Endodermal cell (in vitro differentiated cells): ENCODE measurements at regions not wholly inside any gene's neighbourhood (a gene's known extent, or its start where the extent isn't known, plus 50 kb on each side); places are given as distances from the start of the nearest gene placed in this dataset.
A peak's percentile ranks its signal among the peaks of the same experiment; 100 is the strongest.

Experiments
- DNase-seq: peaks from one replicate; pipeline ENCODE4 v3.0.0-alpha.2; 2017
- H3K27ac ChIP-seq: 2 replicates; pipeline ENCODE4 v1.5.1; 2013; ENCODE audit warnings: mild to moderate bottlenecking, low read depth, low read length, moderate library complexity
- H3K27me3 ChIP-seq: 2 replicates; pipeline ENCODE4 v1.6.1; 2013; ENCODE audit warnings: mild to moderate bottlenecking, low read length, moderate library complexity; ENCODE audit not compliant: insufficient read depth, control insufficient read depth, poor library complexity, severe bottlenecking
- H3K36me3 ChIP-seq: 2 replicates; pipeline ENCODE4 v1.7.0; 2013; ENCODE audit warnings: mild to moderate bottlenecking, low read length, moderate library complexity; ENCODE audit not compliant: control insufficient read depth, insufficient read depth
- H3K4me1 ChIP-seq: one replicate; pipeline ENCODE4 v1.7.0; 2013; ENCODE audit warnings: low read length; ENCODE audit not compliant: control insufficient read depth, insufficient read depth
- H3K4me3 ChIP-seq: 2 replicates; pipeline ENCODE4 v1.5.1; 2013; ENCODE audit warnings: mild to moderate bottlenecking, low read length, moderate library complexity
- H3K9ac ChIP-seq: 2 replicates; pipeline ENCODE4 v1.6.1; 2013; ENCODE audit warnings: mild to moderate bottlenecking, low read length, moderate library complexity; ENCODE audit not compliant: poor library complexity, severe bottlenecking; ENCODE audit errors: extremely low read depth
- H3K9me3 ChIP-seq: 2 replicates; pipeline ENCODE4 v1.6.1; 2013; ENCODE audit warnings: mild to moderate bottlenecking, low read length, moderate library complexity; ENCODE audit not compliant: control insufficient read depth
- H3K27ac Mint-ChIP-seq: 2 replicates; pipeline ENCODE4 v1.8.0; 2020; ENCODE audit warnings: mixed read lengths
- H3K27me3 Mint-ChIP-seq: 2 replicates; pipeline ENCODE4 v1.8.0; 2021; ENCODE audit warnings: mild to moderate bottlenecking, mixed read lengths; ENCODE audit not compliant: insufficient read depth
- H3K36me3 Mint-ChIP-seq: 2 replicates; pipeline ENCODE4 v1.8.0; 2020; ENCODE audit warnings: low read depth, mixed read lengths
- H3K4me1 Mint-ChIP-seq: 2 replicates; pipeline ENCODE4 v1.8.0; 2020; ENCODE audit warnings: mixed read lengths
- H3K4me3 Mint-ChIP-seq: 2 replicates; pipeline ENCODE4 v1.8.0; 2020; ENCODE audit warnings: mild to moderate bottlenecking, moderate library complexity, mixed read lengths
- H3K9me3 Mint-ChIP-seq: 2 replicates; pipeline ENCODE4 v1.8.0; 2020; ENCODE audit warnings: mild to moderate bottlenecking, mixed read lengths
- WGBS, 2 experiments: methylation state at CpG; one replicate each; pipeline versions ENCODE4 v1.1.5 to v1.1.7; 2013; ENCODE audit warnings: missing lambda C conversion rate in 2 of 2, mixed read lengths in 1 of 2; ENCODE audit not compliant: insufficient coverage in 1 of 2, insufficient read length in 1 of 2; 5-methylcytosine and 5-hydroxymethylcytosine counted together
- TF ChIP-seq, protein P1 (sequence below): fragments of 200-600 bp; sonication (generic); conservative IDR thresholded peaks from 2 replicates; pipeline ENCODE4 v1.5.0; 2021; ENCODE audit warnings: antibody characterized with exemption, mild to moderate bottlenecking

DNA sequence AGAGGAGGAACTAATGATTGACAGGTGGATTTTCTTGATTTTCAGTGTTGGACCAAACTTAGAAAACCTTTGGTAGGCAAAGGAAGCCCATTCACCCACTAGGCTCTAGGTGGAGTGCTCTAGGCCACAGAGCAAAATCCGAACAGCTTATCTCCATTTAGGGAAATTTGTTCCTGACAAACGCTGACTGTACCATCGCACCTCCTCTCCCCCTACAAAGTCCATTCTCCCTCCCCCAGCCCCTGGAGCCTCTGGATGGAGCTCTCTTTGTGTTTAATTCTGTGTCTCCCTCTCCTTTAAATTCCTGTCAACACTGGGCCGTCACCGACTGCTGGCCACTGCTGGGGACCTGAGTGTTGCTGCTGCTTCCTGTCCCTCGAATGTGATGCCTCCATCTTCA is 350.1 kb upstream of the IRX2 start:
- Mint-ChIP-seq H3K36me3 (no peaks in the 10 kb centered on the region), H3K4me3 (peak overlapping the region; percentile 23), H3K27me3 (peaks cover 37% of the 10 kb centered on the region), H3K27ac (peak overlapping the region; percentile 90), H3K9me3 (no peaks in the 10 kb centered on the region), H3K4me1 (peaks cover 53% of the 10 kb centered on the region)
- TF ChIP-seq, protein P1, sequence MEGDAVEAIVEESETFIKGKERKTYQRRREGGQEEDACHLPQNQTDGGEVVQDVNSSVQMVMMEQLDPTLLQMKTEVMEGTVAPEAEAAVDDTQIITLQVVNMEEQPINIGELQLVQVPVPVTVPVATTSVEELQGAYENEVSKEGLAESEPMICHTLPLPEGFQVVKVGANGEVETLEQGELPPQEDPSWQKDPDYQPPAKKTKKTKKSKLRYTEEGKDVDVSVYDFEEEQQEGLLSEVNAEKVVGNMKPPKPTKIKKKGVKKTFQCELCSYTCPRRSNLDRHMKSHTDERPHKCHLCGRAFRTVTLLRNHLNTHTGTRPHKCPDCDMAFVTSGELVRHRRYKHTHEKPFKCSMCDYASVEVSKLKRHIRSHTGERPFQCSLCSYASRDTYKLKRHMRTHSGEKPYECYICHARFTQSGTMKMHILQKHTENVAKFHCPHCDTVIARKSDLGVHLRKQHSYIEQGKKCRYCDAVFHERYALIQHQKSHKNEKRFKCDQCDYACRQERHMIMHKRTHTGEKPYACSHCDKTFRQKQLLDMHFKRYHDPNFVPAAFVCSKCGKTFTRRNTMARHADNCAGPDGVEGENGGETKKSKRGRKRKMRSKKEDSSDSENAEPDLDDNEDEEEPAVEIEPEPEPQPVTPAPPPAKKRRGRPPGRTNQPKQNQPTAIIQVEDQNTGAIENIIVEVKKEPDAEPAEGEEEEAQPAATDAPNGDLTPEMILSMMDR: peak; percentile 49
- DNase-seq: peak; percentile 75
- Histone ChIP-seq H3K4me1 (peaks cover 25% of the 10 kb centered on the region), H3K36me3 (no peaks in the 10 kb centered on the region), H3K9ac (no peak overlapping the region), H3K27me3 (no peaks in the 10 kb centered on the region), H3K4me3 (no peak overlapping the region), H3K9me3 (no peaks in the 10 kb centered on the region), H3K27ac (no peak overlapping the region)
- 43 to 46% methylated on average over 6 of the region's 6 CpGs for WGBS, 2 experiments

DNA sequence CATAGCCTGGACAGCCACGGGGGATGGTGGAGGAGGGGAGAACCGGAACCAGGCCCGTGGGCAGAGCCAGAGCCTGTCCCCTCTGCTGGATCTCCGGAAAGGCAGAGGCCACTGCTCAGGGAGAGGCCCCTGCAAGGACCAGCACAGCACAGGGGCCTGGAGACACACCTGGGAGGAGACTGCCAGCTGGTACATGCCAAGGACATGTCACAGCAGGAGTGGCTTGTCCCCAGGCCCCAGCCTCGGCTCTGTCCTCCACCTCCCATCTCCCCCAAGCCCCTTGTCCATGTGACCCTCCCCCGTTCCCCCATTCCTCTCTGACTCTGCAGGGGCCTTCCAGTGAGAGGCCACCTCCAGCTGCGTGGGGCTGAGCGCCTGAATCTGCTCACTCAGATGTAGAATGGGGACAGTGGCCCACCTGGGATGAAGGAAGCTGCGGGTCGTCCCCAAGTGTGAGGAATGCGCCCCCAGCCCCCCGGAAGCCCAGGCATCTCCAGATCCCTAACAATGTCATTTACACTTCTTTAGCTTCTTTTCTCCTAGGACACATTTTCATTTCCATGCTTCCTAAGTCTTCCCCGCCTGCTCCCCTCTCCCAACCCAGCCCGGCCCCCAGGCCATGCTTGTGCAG is 349.6 kb upstream of the IRX2 start:
- Mint-ChIP-seq H3K27ac (no peak overlapping the region), H3K4me1 (peaks cover 51% of the 10 kb centered on the region), H3K9me3 (no peaks in the 10 kb centered on the region), H3K27me3 (peaks cover 39% of the 10 kb centered on the region), H3K4me3 (peak overlapping the region; percentile 23), H3K36me3 (no peaks in the 10 kb centered on the region)
- Histone ChIP-seq H3K27me3 (no peaks in the 10 kb centered on the region), H3K27ac (no peak overlapping the region), H3K9ac (no peak overlapping the region), H3K36me3 (no peaks in the 10 kb centered on the region), H3K4me1 (peaks cover 22% of the 10 kb centered on the region), H3K9me3 (no peaks in the 10 kb centered on the region), H3K4me3 (no peak overlapping the region)
- TF ChIP-seq, protein P1: no peak
- peak; percentile 84 for DNase-seq
- WGBS, 2 experiments: 29 to 57% methylated on average over 6 to 14 of the region's 14 CpGs

DNA sequence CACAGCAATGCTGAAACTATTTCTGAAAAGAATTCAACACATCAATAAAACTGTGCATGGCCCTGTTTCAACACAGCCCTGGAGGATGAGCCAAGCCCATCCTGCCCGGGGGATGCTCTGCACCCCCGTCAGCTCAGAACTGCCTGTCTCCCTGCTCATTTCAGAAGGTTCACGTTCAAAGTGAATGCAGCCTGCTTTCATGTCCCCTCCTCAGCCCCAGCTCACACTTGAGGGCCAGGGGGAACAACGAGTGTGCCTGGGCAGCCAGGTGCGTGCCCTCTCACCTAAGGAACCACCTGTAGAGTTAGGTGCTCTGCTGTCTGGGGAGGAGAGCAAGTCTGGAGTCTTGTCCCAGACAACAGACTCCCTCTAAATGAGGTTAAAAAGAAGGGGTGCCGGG is 348.5 kb upstream of the IRX2 start:
- H3K27me3 ChIP-seq: no peaks in the 10 kb centered on the region
- no peaks in the 10 kb centered on the region for H3K9me3 Mint-ChIP-seq

More for the DNA sequence above, 348.5 kb upstream of the IRX2 start:
- H3K9ac ChIP-seq: no peak overlapping the region
- Mint-ChIP-seq H3K27ac (no peak overlapping the region), H3K27me3 (peaks cover 34% of the 10 kb centered on the region), H3K36me3 (no peaks in the 10 kb centered on the region), H3K4me3 (no peak overlapping the region), H3K4me1 (peaks cover 40% of the 10 kb centered on the region)
- H3K4me3 ChIP-seq: no peak overlapping the region
- no peaks in the 10 kb centered on the region for H3K9me3 ChIP-seq
- TF ChIP-seq, protein P1: no peak
- WGBS, 2 experiments: 90 to 94% methylated on average over 2 to 6 of the region's 6 CpGs
- DNase-seq: no peak
- peaks cover 18% of the 10 kb centered on the region for H3K4me1 ChIP-seq
- H3K36me3 ChIP-seq: no peaks in the 10 kb centered on the region
- no peak overlapping the region for H3K27ac ChIP-seq
